AG09319 (cell line): ENCODE measurements at regions not wholly inside any gene's neighbourhood (a gene's known extent, or its start where the extent isn't known, plus 50 kb on each side); places are given as distances from the start of the nearest gene placed in this dataset.
"Not testable (repeated sequence)": the region's sequence is repeated elsewhere in the genome, so short reads cannot be mapped to it uniquely, and the experiment has no call there.

Experiments
- DNase-seq: peaks from one replicate; pipeline ENCODE4 v3.0.0-alpha.2; 2010; ENCODE audit warnings: low read depth; ENCODE audit errors: extremely low read depth
- TF ChIP-seq, protein P1 (sequence below): IDR thresholded peaks from 2 replicates; pipeline ENCODE4 v1.5.1; 2011; ENCODE audit warnings: low read depth, mild to moderate bottlenecking, inconsistent platforms, low read length, moderate library complexity

DNA sequence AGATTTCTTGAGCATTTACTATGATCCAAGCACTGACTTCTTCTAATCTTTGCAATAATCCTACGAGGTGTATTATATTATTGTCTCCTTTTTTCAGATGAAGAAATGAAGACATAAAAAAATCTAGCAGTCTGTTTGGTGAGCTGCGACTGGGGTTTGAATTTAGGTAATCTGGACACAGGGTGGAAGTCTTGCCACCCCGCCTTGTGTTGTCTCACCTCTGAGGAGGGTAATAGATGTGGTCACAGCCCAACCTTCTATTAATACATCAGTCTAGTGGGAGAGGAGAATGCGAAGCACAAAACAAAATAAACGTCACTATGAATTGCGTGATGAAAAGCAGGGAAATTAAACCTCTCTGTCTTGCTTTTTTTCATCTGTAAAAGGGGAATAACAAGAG is 993.9 kb downstream of the VRK1 start:
- no peak for DNase-seq
- TF ChIP-seq, protein P1, sequence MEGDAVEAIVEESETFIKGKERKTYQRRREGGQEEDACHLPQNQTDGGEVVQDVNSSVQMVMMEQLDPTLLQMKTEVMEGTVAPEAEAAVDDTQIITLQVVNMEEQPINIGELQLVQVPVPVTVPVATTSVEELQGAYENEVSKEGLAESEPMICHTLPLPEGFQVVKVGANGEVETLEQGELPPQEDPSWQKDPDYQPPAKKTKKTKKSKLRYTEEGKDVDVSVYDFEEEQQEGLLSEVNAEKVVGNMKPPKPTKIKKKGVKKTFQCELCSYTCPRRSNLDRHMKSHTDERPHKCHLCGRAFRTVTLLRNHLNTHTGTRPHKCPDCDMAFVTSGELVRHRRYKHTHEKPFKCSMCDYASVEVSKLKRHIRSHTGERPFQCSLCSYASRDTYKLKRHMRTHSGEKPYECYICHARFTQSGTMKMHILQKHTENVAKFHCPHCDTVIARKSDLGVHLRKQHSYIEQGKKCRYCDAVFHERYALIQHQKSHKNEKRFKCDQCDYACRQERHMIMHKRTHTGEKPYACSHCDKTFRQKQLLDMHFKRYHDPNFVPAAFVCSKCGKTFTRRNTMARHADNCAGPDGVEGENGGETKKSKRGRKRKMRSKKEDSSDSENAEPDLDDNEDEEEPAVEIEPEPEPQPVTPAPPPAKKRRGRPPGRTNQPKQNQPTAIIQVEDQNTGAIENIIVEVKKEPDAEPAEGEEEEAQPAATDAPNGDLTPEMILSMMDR, result no peak

DNA sequence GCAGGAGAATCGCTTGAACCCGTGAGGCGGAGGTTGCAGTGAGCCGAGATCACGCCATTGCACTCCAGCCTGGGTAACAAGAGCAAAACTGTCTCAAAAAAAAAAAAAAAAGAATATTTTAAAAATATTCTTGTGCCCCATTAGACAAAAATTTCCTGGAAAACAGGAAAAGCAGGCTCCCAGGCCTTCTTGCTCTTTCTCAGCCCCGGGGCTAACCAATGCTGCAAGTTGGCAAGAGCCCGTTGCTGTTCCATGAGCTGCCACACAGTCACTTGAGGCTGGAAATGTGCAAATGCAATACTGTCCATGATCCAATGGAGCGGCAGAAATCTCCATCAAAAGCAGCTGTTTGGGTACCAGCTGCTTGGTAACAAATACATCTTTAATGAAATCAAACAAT is 994.7 kb downstream of the VRK1 start:
- DNase-seq, result no peak
- TF ChIP-seq, protein P1, result no peak

DNA sequence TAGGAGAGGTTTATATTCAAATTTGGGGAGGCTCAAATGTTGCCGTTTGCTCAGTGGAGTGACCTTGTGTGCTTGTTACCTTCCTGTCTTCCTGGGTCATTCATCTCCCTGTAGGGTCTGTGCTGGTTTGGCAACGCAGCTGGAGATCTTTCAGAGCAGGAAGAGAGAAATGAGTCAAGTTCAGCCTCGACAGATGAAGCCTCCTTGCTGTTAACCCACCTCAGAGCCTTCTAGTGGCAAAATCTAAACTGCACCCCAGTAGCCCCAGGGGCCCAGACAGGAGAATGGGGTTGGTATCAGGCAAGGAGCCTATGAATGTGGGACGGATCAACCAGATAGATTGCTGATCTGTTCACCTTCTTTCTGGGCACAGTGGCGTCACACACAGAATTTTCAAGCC is 999.3 kb downstream of the VRK1 start:
- TF ChIP-seq, protein P1, result no peak
- no peak for DNase-seq

DNA sequence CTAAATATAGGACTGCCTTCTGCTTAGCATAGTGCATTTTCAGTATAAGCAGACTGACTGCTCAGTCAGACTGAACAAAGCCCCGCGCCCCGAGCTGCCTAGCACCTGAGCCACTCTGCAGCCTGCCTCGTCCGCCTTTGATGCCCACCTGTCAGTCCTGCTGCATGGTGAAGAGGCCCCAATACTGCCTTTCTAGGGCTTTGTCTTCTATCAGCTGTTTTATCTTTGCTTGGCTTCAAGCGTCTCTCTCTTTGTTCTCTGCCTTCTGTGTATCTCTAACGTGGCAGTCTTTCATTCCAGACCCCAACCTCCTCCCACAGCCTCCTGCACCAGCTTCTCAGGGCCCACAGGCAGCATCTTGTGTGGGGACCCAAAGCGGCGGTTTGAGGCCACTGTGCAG is 1001.0 kb downstream of the VRK1 start:
- DNase-seq, result no peak
- TF ChIP-seq, protein P1, result no peak

DNA sequence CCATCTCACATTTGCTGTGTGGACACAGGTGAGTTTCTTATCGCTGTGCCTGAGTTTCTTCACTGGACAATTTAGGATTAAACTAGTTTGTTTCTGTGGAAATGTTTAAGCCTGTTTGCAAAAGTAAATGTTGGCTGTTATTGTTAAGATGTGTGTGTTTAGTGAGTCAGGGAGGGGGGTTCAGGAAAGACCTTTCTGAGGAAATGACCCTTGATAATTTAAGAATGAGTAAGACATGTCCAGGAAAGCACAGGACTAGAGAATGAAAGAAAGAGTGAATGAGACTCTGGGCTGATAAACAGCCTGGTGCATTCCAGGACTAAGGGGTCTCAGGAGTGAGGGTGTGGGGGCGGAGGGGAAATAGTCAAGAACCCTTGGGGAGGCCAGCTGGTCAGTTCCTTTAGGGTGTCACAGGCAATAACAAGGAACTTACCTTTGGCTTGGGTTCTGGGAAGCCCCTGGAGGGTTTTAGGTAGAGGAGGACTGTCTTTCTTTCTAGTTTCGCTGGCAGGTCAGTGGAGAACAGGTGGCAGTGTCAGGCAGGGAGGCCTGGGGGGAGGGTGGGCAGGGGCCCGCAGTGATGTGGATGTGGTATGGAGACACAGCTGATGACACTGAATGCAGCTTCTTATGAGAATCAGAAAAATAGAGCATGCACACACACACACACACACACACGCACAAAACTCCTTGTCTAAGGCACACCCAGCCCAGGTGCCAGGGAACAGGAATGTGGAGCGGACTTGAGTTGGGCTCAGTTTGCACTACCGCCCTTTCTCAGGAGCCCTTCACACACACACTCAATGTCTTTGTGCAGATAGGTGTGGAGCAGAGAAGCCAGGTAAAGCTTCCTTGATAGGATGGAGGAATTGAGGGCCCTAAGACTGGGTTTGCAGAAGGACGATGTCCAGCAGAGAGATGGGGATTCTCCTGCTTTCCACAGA is 1005.5 kb downstream of the VRK1 start:
- TF ChIP-seq, protein P1, result no peak
- DNase-seq, result no peak

DNA sequence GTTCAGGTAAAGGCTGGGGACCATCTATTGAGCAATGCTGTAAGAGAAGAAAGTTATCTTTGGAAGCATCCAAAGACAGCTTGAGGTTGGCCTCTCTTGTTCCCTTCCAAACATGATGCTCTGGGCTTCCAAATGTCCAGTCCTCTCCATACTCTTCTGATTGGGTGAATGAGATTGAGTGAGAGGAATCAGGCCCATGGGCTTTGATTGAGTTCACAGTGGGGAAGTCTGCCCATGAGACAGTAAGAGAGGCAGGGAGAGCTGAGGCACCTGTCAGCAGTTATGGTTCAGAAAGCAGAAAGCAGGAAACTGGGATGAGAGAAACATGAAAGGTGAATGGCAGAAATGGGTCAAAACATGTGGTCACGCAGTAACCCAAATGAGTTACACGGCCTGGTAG is 1006.9 kb downstream of the VRK1 start:
- TF ChIP-seq, protein P1, result no peak
- DNase-seq, result no peak

DNA sequence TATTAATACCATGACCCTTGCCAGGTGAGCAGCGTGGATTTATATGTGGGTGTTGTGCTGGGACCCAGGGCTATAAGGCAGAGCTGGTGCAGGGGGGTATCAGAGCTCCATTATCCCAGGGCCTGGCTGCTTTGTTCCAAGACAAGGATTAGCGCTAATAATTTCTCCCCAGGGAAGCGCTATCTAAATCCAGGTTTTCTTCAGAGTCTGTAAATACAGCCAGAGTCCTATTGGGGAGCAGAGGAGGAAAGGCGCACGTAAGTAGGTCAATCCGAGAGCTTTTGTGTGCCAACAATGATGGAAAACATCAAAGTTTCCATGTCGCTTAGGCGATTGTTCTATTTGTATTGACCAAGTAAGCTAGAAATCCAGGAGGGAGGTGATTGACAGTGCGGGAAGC is 1009.7 kb downstream of the VRK1 start:
- TF ChIP-seq, protein P1, result no peak
- no peak for DNase-seq

DNA sequence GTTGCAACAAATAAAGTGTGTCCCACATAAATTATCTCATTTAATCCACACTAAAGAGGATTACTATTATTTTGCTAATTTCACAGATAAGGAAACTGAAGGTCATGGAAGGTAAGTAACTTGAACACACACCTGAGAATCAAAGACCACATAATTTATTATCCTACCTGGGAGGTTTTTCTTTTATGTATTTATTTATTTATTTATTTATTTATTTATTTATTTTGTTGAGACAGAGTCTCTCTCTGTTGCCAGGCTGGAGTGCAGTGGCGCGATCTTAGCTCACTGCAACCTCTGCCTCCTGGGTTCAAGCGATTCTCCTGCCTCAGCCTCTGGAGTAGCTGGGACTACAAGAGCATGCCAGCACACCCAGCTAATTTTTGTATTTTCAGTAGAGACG is 1011.4 kb downstream of the VRK1 start:
- DNase-seq, result not testable (repeated sequence)
